SK-N-SH treated with all-trans-retinoic acid at 6 μM for 48 hours (cell line): ENCODE measurements at regions not wholly inside any gene's neighbourhood (a gene's known extent, or its start where the extent isn't known, plus 50 kb on each side); places are given as distances from the start of the nearest gene placed in this dataset.

ENCODE experiments used
- ARNTL ChIP-seq: fragments of 450-650 bp; formaldehyde crosslinking; IDR thresholded peaks from 2 replicates; pipeline ENCODE4 v1.5.0; 2020; ENCODE audit warnings: low read depth, mild to moderate bottlenecking, moderate library complexity, borderline replicate concordance
- CREB5 ChIP-seq: fragments of 250-450 bp; sonication (Bioruptor Pico); IDR thresholded peaks from 2 replicates; pipeline ENCODE4 v1.5.1; 2020; ENCODE audit warnings: low read depth, mild to moderate bottlenecking, moderate library complexity
- ISL1 ChIP-seq: fragments of 250-450 bp; sonication (Bioruptor Pico); IDR thresholded peaks from 2 replicates; pipeline ENCODE4 v2.1.2; 2022; ENCODE audit warnings: mild to moderate bottlenecking, moderate library complexity
- OSR1 ChIP-seq: fragments of 250-450 bp; sonication (Bioruptor Pico); IDR thresholded peaks from 2 replicates; pipeline ENCODE4 v1.8.0; 2022; ENCODE audit warnings: moderate library complexity, mild to moderate bottlenecking, inconsistent platforms
- PATZ1 ChIP-seq: fragments of 250-450 bp; sonication (Bioruptor Pico); IDR thresholded peaks from 2 replicates; pipeline ENCODE4 v1.8.0; 2020; ENCODE audit warnings: mild to moderate bottlenecking, moderate library complexity, borderline replicate concordance
- RARB ChIP-seq: fragments of 250-450 bp; sonication (Bioruptor Pico); IDR thresholded peaks from 2 replicates; pipeline ENCODE4 v1.8.0; 2021; ENCODE audit warnings: mild to moderate bottlenecking, moderate library complexity
- SNAI2 ChIP-seq: fragments of 250-450 bp; sonication (Bioruptor Pico); IDR thresholded peaks from 2 replicates; pipeline ENCODE4 v1.5.0; 2020; ENCODE audit warnings: mild to moderate bottlenecking, moderate library complexity
- TCF4 ChIP-seq: fragments of 250-450 bp; sonication (Bioruptor Pico); IDR thresholded peaks from 2 replicates; pipeline ENCODE4 v1.8.0; 2021; ENCODE audit warnings: mild to moderate bottlenecking, moderate library complexity, borderline replicate concordance
- TOX ChIP-seq: fragments of 250-450 bp; sonication (Bioruptor Pico); IDR thresholded peaks from 2 replicates; pipeline ENCODE4 v1.8.0; 2021; ENCODE audit warnings: mild to moderate bottlenecking, moderate library complexity, borderline replicate concordance
- ZFP3 ChIP-seq: fragments of 250-450 bp; sonication (Bioruptor Pico); IDR thresholded peaks from 2 replicates; pipeline ENCODE4 v1.5.0; 2020; ENCODE audit warnings: mild to moderate bottlenecking, moderate library complexity
- ZNF70 ChIP-seq: fragments of 450-650 bp; formaldehyde crosslinking; IDR thresholded peaks from 2 replicates; pipeline ENCODE4 v1.5.0; 2020; ENCODE audit warnings: mild to moderate bottlenecking, moderate library complexity
- ZNF8 ChIP-seq: fragments of 450-650 bp; formaldehyde crosslinking; IDR thresholded peaks from 2 replicates; pipeline ENCODE4 v1.5.0; 2020; ENCODE audit warnings: mild to moderate bottlenecking, moderate library complexity

GRCh38 chr4:38605181-38605752, 58.7 kb upstream of the KLF3 start:
- TF ChIP-seq RARB (no peak), ARNTL (CRISPR knock-in tag) (no peak), PATZ1 (CRISPR knock-in tag) (no peak), SNAI2 (CRISPR knock-in tag) (no peak), TOX (no peak), ISL1 (CRISPR knock-in tag) (no peak), TCF4 (CRISPR knock-in tag) (no peak), ZNF70 (CRISPR knock-in tag) (no peak), OSR1 (no peak), ZFP3 (CRISPR knock-in tag) (no peak), ZNF8 (CRISPR knock-in tag) (no peak), CREB5 (CRISPR knock-in tag) (no peak)
